ENCODE measurements at regions not wholly inside any gene's neighbourhood (a gene's known extent, or its start where the extent isn't known, plus 50 kb on each side); places are given as distances from the start of the nearest gene placed in this dataset.

GRCh38 chr9:11038366-11038765, 425.6 kb upstream of the PTPRD start:
- no peak overlapping the region for H3K4me3 ChIP-seq
- TF ChIP-seq CTCF (IDR thresholded peaks at IDR 0.05), result no peak
- H3K27ac ChIP-seq, result no peak overlapping the region
- DNase-seq (ENCODE audit: low spot score), result no peak

GRCh38 chr9:11039006-11039405, 426.2 kb upstream of the PTPRD start:
- TF ChIP-seq CTCF (IDR thresholded peaks at IDR 0.05), result no peak
- no peak for DNase-seq (ENCODE audit: low spot score)
- no peak overlapping the region for H3K4me3 ChIP-seq

GRCh38 chr9:11045589-11045988, 432.8 kb upstream of the PTPRD start:
- Histone ChIP-seq H3K4me3 (no peak overlapping the region), H3K27ac (no peak overlapping the region)
- DNase-seq (ENCODE audit: low spot score), result no peak
- TF ChIP-seq CTCF (IDR thresholded peaks at IDR 0.05), result no peak

More at GRCh38 chr9:11039006-11039405, 426.2 kb upstream of the PTPRD start:
- no peak overlapping the region for H3K27ac ChIP-seq

GRCh38 chr9:11063263-11063662, 450.5 kb upstream of the PTPRD start:
- Histone ChIP-seq H3K27ac (no peak overlapping the region), H3K4me3 (no peak overlapping the region)
- no peak for TF ChIP-seq CTCF (IDR thresholded peaks at IDR 0.05)
- DNase-seq (ENCODE audit: low spot score), result no peak

GRCh38 chr9:11064909-11065308, 452.1 kb upstream of the PTPRD start:
- no peak for TF ChIP-seq CTCF (IDR thresholded peaks at IDR 0.05)
- no peak overlapping the region for H3K4me3 ChIP-seq
- no peak overlapping the region for H3K27ac ChIP-seq
- DNase-seq (ENCODE audit: low spot score), result no peak

- Histone ChIP-seq H3K4me3 (no peak overlapping the region), H3K27ac (no peak overlapping the region)
- no peak for DNase-seq (ENCODE audit: low spot score)
- no peak for TF ChIP-seq CTCF (IDR thresholded peaks at IDR 0.05)
Measured at GRCh38 chr9:11072176-11072575, 459.4 kb upstream of the PTPRD start.

GRCh38 chr9:11086561-11086960, 473.8 kb upstream of the PTPRD start:
- no peak for DNase-seq (ENCODE audit: low spot score)
- no peak overlapping the region for H3K4me3 ChIP-seq
- no peak for TF ChIP-seq CTCF (IDR thresholded peaks at IDR 0.05)
- no peak overlapping the region for H3K27ac ChIP-seq

Measured in coronary artery (tissue), 2 donors.